ENCODE measurements at regions not wholly inside any gene's neighbourhood (a gene's known extent, or its start where the extent isn't known, plus 50 kb on each side); places are given as distances from the start of the nearest gene placed in this dataset.

DNA sequence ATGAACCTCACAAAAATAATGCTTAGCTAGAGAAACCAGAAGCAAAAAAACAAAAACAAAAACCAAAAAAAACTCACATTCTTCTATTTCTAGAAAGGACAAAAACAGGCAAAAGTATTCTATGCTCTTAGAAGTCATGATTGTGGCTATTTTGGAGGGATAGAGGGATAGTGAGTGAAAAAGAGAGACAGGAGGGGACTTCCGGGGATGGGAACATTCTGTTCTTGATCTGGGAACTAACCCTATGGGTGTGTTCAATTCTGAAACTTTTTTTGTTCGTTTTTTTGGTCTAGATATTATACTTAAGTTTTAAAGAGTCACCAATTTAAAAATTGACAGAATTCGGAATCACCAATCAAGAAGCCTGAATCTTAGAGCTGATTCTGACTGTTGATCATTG lies 120.0 kb upstream of the TPM1 start:
- TF ChIP-seq, protein P1, sequence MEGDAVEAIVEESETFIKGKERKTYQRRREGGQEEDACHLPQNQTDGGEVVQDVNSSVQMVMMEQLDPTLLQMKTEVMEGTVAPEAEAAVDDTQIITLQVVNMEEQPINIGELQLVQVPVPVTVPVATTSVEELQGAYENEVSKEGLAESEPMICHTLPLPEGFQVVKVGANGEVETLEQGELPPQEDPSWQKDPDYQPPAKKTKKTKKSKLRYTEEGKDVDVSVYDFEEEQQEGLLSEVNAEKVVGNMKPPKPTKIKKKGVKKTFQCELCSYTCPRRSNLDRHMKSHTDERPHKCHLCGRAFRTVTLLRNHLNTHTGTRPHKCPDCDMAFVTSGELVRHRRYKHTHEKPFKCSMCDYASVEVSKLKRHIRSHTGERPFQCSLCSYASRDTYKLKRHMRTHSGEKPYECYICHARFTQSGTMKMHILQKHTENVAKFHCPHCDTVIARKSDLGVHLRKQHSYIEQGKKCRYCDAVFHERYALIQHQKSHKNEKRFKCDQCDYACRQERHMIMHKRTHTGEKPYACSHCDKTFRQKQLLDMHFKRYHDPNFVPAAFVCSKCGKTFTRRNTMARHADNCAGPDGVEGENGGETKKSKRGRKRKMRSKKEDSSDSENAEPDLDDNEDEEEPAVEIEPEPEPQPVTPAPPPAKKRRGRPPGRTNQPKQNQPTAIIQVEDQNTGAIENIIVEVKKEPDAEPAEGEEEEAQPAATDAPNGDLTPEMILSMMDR (conservative IDR thresholded peaks at IDR 0.05; ENCODE audit: low read depth, low read length) = no peak
- no peak for DNase-seq (ENCODE audit: low read depth)
- no peak overlapping the region for H3K4me3 ChIP-seq (ENCODE audit: low read depth, low read length)

GRCh38 chr15:62925875-62926274 lies 116.7 kb upstream of the TPM1 start:
- DNase-seq (ENCODE audit: low read depth) = no peak
- TF ChIP-seq, protein P1 (conservative IDR thresholded peaks at IDR 0.05; ENCODE audit: low read depth, low read length) = no peak
- no peak overlapping the region for H3K4me3 ChIP-seq (ENCODE audit: low read depth, low read length)

- peak; percentile 39 for DNase-seq (ENCODE audit: low read depth)
- no peak overlapping the region for H3K4me3 ChIP-seq (ENCODE audit: low read depth, low read length)
- TF ChIP-seq, protein P1 (conservative IDR thresholded peaks at IDR 0.05; ENCODE audit: low read depth, low read length) = no peak
Observed at GRCh38 chr15:62927196-62927595, 115.4 kb upstream of the TPM1 start.

GRCh38 chr15:62927836-62928235 lies 114.7 kb upstream of the TPM1 start:
- no peak overlapping the region for H3K4me3 ChIP-seq (ENCODE audit: low read depth, low read length)
- TF ChIP-seq, protein P1 (conservative IDR thresholded peaks at IDR 0.05; ENCODE audit: low read depth, low read length) = no peak
- DNase-seq (ENCODE audit: low read depth) = no peak

DNA sequence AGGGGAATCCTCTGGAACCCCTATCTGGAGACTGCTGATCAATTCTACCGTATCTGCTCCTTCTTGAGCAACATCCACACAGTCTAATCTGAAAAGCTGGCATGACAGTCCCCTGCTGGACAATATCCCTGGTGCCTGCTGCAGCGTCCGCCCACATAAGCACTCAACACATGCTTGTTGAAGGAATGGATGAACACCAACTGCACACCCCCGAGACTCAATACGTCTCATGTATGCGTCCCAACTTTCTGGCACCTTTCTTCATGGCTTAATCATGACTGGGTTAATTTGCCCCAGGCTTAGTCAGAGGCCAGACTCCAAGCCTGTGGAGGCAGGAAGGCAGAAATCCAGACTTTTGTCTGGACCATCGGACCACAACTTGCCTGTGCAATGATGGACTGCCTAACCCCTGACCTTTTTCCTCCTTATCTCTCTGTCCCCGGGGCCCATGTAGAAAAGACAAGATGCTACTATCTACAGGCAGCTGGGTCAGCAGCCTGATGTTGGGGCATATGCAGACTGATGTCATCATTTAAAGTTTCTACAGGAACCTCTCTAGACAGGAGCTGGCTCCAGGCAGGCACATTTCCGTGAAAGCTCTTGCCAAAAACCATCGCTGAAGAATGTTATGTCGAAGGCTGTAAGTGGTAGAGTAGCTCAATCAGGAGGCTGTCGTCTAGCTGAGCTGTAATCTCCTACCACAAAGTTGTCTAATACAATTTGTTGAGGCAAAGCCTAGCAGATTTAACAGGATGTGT lies 114.1 kb upstream of the TPM1 start:
- peak; percentile 48 for DNase-seq (ENCODE audit: low read depth)
- TF ChIP-seq, protein P1 (conservative IDR thresholded peaks at IDR 0.05; ENCODE audit: low read depth, low read length) = peak; percentile 47
- H3K4me3 ChIP-seq (ENCODE audit: low read depth, low read length) = no peak overlapping the region

- DNase-seq (ENCODE audit: low read depth) = peak; percentile 61
- TF ChIP-seq, protein P1 (conservative IDR thresholded peaks at IDR 0.05; ENCODE audit: low read depth, low read length) = no peak
Observed at GRCh38 chr15:62929000-62929357, 113.6 kb upstream of the TPM1 start.

DNA sequence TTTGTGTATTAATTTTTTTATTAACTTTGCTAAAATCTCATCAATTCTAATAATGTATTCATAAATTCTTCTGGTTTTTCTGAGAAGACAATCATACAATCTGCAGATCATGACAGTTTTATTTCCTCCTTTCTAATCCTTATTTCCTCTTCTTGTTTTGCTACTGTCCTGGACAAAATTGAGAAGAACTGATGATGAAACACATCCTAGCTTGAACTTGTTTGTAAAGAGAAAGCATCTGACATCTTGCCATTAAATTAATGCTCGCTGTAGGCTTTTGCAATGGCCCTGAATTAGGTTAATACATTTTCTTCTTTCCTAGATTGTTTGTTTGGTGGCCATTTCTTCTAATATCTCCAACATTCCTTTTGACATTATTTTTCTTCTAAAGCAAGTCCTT lies 110.9 kb upstream of the TPM1 start:
- no peak for DNase-seq (ENCODE audit: low read depth)
- TF ChIP-seq, protein P1 (conservative IDR thresholded peaks at IDR 0.05; ENCODE audit: low read depth, low read length) = no peak
- no peak overlapping the region for H3K4me3 ChIP-seq (ENCODE audit: low read depth, low read length)

More at GRCh38 chr15:62929000-62929357, 113.6 kb upstream of the TPM1 start:
- H3K4me3 ChIP-seq (ENCODE audit: low read depth, low read length) = no peak overlapping the region

Data from epithelial cell of proximal tubule (primary cell).